ENCODE measurements at regions not wholly inside any gene's neighbourhood (a gene's known extent, or its start where the extent isn't known, plus 50 kb on each side); places are given as distances from the start of the nearest gene placed in this dataset.
"Not testable (repeated sequence)": the region's sequence is repeated elsewhere in the genome, so short reads cannot be mapped to it uniquely, and the experiment has no call there.

GRCh38 chr6:112938650-112939049 lies 591.5 kb downstream of the RFPL4B start:
- H3K4me3 ChIP-seq: no peak overlapping the region
- no peak overlapping the region for H3K27ac ChIP-seq

GRCh38 chr6:112939563-112939962 lies 592.4 kb downstream of the RFPL4B start:
- H3K27ac ChIP-seq: no peak overlapping the region
- no peak overlapping the region for H3K4me3 ChIP-seq

GRCh38 chr6:112941613-112942012 lies 594.5 kb downstream of the RFPL4B start:
- Histone ChIP-seq H3K27ac (no peak overlapping the region), H3K4me3 (no peak overlapping the region)

- H3K27ac ChIP-seq: no peak overlapping the region
- H3K4me3 ChIP-seq: no peak overlapping the region
Observed at GRCh38 chr6:112946051-112946450, 598.9 kb downstream of the RFPL4B start.

- Histone ChIP-seq H3K4me3 (no peak overlapping the region), H3K27ac (no peak overlapping the region)
Observed at GRCh38 chr6:112947507-112947906, 600.4 kb downstream of the RFPL4B start.

- Histone ChIP-seq H3K4me3 (no peak overlapping the region), H3K27ac (no peak overlapping the region)
Observed at GRCh38 chr6:112951829-112952228, 604.7 kb downstream of the RFPL4B start.

GRCh38 chr6:112955743-112956142 lies 608.6 kb downstream of the RFPL4B start:
- not testable (repeated sequence) for H3K4me3 ChIP-seq, H3K27ac ChIP-seq

- no peak overlapping the region for H3K4me3 ChIP-seq
- H3K27ac ChIP-seq: no peak overlapping the region
Observed at GRCh38 chr6:112956696-112957535, 609.8 kb downstream of the RFPL4B start.

GRCh38 chr6:112957536-112957916 lies 610.4 kb downstream of the RFPL4B start:
- H3K27ac ChIP-seq: no peak overlapping the region
- H3K4me3 ChIP-seq: no peak overlapping the region

GRCh38 chr6:112960130-112960529 lies 613.0 kb downstream of the RFPL4B start:
- not testable (repeated sequence) for H3K4me3 ChIP-seq, H3K27ac ChIP-seq

- Histone ChIP-seq H3K27ac (no peak overlapping the region), H3K4me3 (no peak overlapping the region)
Observed at GRCh38 chr6:112967974-112968373, 620.8 kb downstream of the RFPL4B start.

- H3K27ac ChIP-seq: no peak overlapping the region
- H3K4me3 ChIP-seq: no peak overlapping the region
Observed at GRCh38 chr6:112971651-112972050, 624.5 kb downstream of the RFPL4B start.

GRCh38 chr6:112974931-112975330 lies 627.8 kb downstream of the RFPL4B start:
- not testable (repeated sequence) for H3K27ac ChIP-seq, H3K4me3 ChIP-seq

GRCh38 chr6:112976579-112976978 lies 629.4 kb downstream of the RFPL4B start:
- not testable (repeated sequence) for H3K27ac ChIP-seq, H3K4me3 ChIP-seq

GRCh38 chr6:112979830-112980229 lies 632.7 kb downstream of the RFPL4B start:
- Histone ChIP-seq H3K27ac (no peak overlapping the region), H3K4me3 (no peak overlapping the region)

- H3K27ac ChIP-seq: no peak overlapping the region
- no peak overlapping the region for H3K4me3 ChIP-seq
Observed at GRCh38 chr6:112980676-112981075, 633.5 kb downstream of the RFPL4B start.

- no peak overlapping the region for H3K4me3 ChIP-seq
- H3K27ac ChIP-seq: no peak overlapping the region
Observed at GRCh38 chr6:112983713-112984261, 636.7 kb downstream of the RFPL4B start.

GRCh38 chr6:112984899-112985298 lies 637.8 kb downstream of the RFPL4B start:
- Histone ChIP-seq H3K4me3 (no peak overlapping the region), H3K27ac (no peak overlapping the region)

GRCh38 chr6:112986321-112986720 lies 639.2 kb downstream of the RFPL4B start:
- H3K4me3 ChIP-seq: no peak overlapping the region

GRCh38 chr6:112988748-112989147 lies 641.6 kb downstream of the RFPL4B start:
- Histone ChIP-seq H3K4me3 (no peak overlapping the region), H3K27ac (no peak overlapping the region)

More at GRCh38 chr6:112986321-112986720, 639.2 kb downstream of the RFPL4B start:
- H3K27ac ChIP-seq: no peak overlapping the region

- Histone ChIP-seq H3K27ac (no peak overlapping the region), H3K4me3 (no peak overlapping the region)
Observed at GRCh38 chr6:112990971-112991370, 643.8 kb downstream of the RFPL4B start.

GRCh38 chr6:112991912-112992311 lies 644.8 kb downstream of the RFPL4B start:
- H3K4me3 ChIP-seq: no peak overlapping the region

More at GRCh38 chr6:112991912-112992311, 644.8 kb downstream of the RFPL4B start:
- H3K27ac ChIP-seq: no peak overlapping the region
